ENCODE measurements at regions not wholly inside any gene's neighbourhood (a gene's known extent, or its start where the extent isn't known, plus 50 kb on each side); places are given as distances from the start of the nearest gene placed in this dataset.

- H3K27ac ChIP-seq, result peak overlapping the region in 2 of 4 donors; percentile 21 to 40
- DNase-seq, result no peak
- H3K4me3 ChIP-seq, result no peak overlapping the region
- H3K4me1 ChIP-seq, result peaks cover 0 to 33% (median 18%) of the 10 kb centered on the region in 4 donors
- intact Hi-C loops (cut with DNase I), result loop anchor here (10.0 kb wide), 1 partner anchor 235 kb away; the partner anchor contains the start of gene RRAGC
- H3K27me3 ChIP-seq, result no peaks in the 10 kb centered on the region
- WGBS, 2 donors, result 64 to 68% methylated on average over 3 of the region's 3 CpGs
- H3K9me3 ChIP-seq, result no peaks in the 10 kb centered on the region
- no peaks in the 10 kb centered on the region for H3K36me3 ChIP-seq
- TF ChIP-seq, protein P1, sequence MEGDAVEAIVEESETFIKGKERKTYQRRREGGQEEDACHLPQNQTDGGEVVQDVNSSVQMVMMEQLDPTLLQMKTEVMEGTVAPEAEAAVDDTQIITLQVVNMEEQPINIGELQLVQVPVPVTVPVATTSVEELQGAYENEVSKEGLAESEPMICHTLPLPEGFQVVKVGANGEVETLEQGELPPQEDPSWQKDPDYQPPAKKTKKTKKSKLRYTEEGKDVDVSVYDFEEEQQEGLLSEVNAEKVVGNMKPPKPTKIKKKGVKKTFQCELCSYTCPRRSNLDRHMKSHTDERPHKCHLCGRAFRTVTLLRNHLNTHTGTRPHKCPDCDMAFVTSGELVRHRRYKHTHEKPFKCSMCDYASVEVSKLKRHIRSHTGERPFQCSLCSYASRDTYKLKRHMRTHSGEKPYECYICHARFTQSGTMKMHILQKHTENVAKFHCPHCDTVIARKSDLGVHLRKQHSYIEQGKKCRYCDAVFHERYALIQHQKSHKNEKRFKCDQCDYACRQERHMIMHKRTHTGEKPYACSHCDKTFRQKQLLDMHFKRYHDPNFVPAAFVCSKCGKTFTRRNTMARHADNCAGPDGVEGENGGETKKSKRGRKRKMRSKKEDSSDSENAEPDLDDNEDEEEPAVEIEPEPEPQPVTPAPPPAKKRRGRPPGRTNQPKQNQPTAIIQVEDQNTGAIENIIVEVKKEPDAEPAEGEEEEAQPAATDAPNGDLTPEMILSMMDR (IDR thresholded peaks at IDR 0.05), result no peak
- TF ChIP-seq POLR2A (IDR thresholded peaks at IDR 0.05), result no peak
- TF ChIP-seq EP300 (IDR thresholded peaks at IDR 0.05), result no peak
- TF ChIP-seq POLR2AphosphoS5 (IDR thresholded peaks at IDR 0.05), result no peak
Observed at GRCh38 chr1:39089931-39090521, 63.9 kb downstream of the NDUFS5 start.

DNA sequence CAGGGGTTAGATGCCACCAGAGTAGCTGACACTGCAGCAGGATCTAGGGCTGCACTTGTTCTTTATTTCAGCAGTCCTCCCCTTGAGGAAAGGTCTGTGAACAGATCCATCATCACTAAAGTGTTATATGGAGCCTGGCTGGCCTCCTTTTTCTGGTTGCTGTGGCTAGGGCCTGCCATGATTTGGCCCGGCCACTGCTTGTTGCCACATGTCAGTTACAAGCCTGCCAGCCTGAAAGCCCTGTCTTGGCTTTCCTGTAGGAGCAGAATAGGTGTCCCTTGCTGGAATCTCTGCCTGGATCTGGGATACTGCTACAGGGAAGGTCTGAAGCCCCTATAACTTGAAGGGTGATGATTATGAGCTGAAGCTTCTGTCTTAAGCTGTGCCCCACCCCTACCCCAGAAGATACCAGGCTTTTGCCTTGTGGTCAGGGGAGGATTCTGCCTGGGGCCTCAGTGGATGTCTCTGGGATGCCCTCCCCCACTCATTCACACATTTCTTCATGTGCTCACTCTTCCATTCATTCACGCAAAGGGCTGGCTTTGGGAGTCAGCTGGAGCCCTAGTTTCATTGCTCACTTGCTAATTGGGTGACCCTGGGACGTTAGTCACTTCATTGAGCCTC, 64.7 kb downstream of the NDUFS5 start:
- no peaks in the 10 kb centered on the region for H3K9me3 ChIP-seq
- intact Hi-C loops (cut with DNase I), result loop anchor here (10.0 kb wide), 1 partner anchor 236 kb away; the partner anchor contains the start of gene RRAGC
- H3K27me3 ChIP-seq, result no peaks in the 10 kb centered on the region
- H3K36me3 ChIP-seq, result no peaks in the 10 kb centered on the region
- peaks cover 0 to 32% (median 18%) of the 10 kb centered on the region in 4 donors for H3K4me1 ChIP-seq
- H3K4me3 ChIP-seq, result no peak overlapping the region
- DNase-seq, result no peak
- 91 to 95% methylated on average over 3 of the region's 3 CpGs for WGBS, 2 donors
- TF ChIP-seq EP300 (IDR thresholded peaks at IDR 0.05) (no peak), POLR2AphosphoS5 (IDR thresholded peaks at IDR 0.05) (no peak), POLR2A (IDR thresholded peaks at IDR 0.05) (no peak)
- TF ChIP-seq, protein P1 (IDR thresholded peaks at IDR 0.05), result no peak
- H3K27ac ChIP-seq, result peak overlapping the region in 2 of 4 donors; percentile 21 to 40

- Histone ChIP-seq H3K27me3 (no peaks in the 10 kb centered on the region), H3K9me3 (no peaks in the 10 kb centered on the region), H3K4me1 (peaks cover 0 to 21% (median 12%) of the 10 kb centered on the region in 4 donors), H3K36me3 (no peaks in the 10 kb centered on the region), H3K27ac (no peak overlapping the region), H3K4me3 (no peak overlapping the region)
- intact Hi-C loops (cut with DNase I), result loop anchor here (10.0 kb wide), 1 partner anchor 237 kb away; the partner anchor contains the start of gene RRAGC
- TF ChIP-seq EP300 (IDR thresholded peaks at IDR 0.05) (no peak), POLR2AphosphoS5 (IDR thresholded peaks at IDR 0.05) (peak in 1 of 4 donors; percentile 10), POLR2A (IDR thresholded peaks at IDR 0.05) (no peak)
- TF ChIP-seq, protein P1 (IDR thresholded peaks at IDR 0.05), result peak in 3 of 4 experiments; percentile 60 to 61 (median 60)
- 9 to 36% methylated on average over 7 of the region's 7 CpGs for WGBS, 2 donors
- no peak for DNase-seq
Observed at GRCh38 chr1:39091845-39092645, 65.9 kb downstream of the NDUFS5 start.

DNA sequence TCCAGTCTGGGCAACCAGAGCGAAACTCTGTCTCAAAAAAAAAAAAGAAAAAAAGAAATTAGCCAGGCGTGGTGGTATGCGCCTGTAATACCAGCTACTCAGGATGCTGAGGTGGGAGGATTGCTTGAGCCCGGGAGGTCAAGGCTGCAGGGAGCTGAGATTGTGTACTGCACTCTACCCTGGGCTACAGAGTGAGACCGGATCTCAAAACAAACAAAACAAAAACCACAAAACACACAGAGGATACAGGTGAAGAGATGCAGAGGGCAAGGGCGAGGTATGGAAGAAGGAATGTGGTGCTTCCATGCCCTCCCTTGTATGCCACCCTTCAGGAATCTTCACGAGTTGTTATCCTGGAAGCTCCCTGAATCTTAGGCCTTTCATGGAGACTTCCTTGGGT, 68.5 kb downstream of the NDUFS5 start:
- H3K27ac ChIP-seq, result no peak overlapping the region
- intact Hi-C loops (cut with DNase I), result loop anchor here (10.0 kb wide), 1 partner anchor 240 kb away; the partner anchor contains the start of gene RRAGC
- H3K4me1 ChIP-seq, result peaks cover 0 to 20% (median 13%) of the 10 kb centered on the region in 4 donors
- WGBS, 2 donors, result 81 to 88% methylated on average over 7 of the region's 7 CpGs
- no peaks in the 10 kb centered on the region for H3K36me3 ChIP-seq
- no peaks in the 10 kb centered on the region for H3K9me3 ChIP-seq
- DNase-seq, result no peak
- no peaks in the 10 kb centered on the region for H3K27me3 ChIP-seq
- H3K4me3 ChIP-seq, result no peak overlapping the region
- TF ChIP-seq, protein P1 (IDR thresholded peaks at IDR 0.05), result no peak
- no peak for TF ChIP-seq POLR2AphosphoS5 (IDR thresholded peaks at IDR 0.05)
- TF ChIP-seq POLR2A (IDR thresholded peaks at IDR 0.05), result no peak
- no peak for TF ChIP-seq EP300 (IDR thresholded peaks at IDR 0.05)

Measured in sigmoid colon (tissue), 6 donors.